ENCODE measurements at regions not wholly inside any gene's neighbourhood (a gene's known extent, or its start where the extent isn't known, plus 50 kb on each side); places are given as distances from the start of the nearest gene placed in this dataset.

DNA sequence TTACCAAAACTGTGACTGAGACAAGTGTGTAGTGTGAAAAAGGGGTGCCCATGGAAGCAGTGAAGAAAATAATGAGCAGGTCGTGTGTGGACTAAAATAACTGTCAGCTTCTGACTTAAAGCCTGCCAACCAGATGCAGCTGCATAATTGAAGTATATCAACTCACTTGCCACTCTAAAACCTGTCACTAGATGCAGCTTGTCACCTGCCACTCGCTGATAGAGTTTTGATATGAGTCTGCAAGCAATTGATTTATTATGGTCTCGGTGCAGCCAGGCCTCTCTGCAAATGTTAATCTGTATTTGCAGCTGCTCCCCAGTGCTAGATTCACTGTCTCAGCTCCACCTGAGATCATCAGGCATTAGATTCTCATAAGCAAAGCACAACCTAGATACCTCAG is 1090.0 kb upstream of the EYS start:
- DNase-seq (ENCODE audit: low spot score), result no peak
- no peaks in the 10 kb centered on the region for H3K9me3 ChIP-seq
- intact Hi-C loops (cut with DNase I), result no loop called here
- no peaks in the 10 kb centered on the region for H3K36me3 ChIP-seq
- WGBS, result 71% methylated on average over 3 of the region's 3 CpGs
- no peaks in the 10 kb centered on the region for H3K27me3 ChIP-seq (replicated peaks; ENCODE audit: insufficient read depth)
- no peak for TF ChIP-seq POLR2A (IDR thresholded peaks at IDR 0.05)
- no peak for TF ChIP-seq POLR2AphosphoS5 (IDR thresholded peaks at IDR 0.05)
- TF ChIP-seq, protein P1, sequence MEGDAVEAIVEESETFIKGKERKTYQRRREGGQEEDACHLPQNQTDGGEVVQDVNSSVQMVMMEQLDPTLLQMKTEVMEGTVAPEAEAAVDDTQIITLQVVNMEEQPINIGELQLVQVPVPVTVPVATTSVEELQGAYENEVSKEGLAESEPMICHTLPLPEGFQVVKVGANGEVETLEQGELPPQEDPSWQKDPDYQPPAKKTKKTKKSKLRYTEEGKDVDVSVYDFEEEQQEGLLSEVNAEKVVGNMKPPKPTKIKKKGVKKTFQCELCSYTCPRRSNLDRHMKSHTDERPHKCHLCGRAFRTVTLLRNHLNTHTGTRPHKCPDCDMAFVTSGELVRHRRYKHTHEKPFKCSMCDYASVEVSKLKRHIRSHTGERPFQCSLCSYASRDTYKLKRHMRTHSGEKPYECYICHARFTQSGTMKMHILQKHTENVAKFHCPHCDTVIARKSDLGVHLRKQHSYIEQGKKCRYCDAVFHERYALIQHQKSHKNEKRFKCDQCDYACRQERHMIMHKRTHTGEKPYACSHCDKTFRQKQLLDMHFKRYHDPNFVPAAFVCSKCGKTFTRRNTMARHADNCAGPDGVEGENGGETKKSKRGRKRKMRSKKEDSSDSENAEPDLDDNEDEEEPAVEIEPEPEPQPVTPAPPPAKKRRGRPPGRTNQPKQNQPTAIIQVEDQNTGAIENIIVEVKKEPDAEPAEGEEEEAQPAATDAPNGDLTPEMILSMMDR (IDR thresholded peaks at IDR 0.05), result no peak
- no peaks in the 10 kb centered on the region for H3K4me1 ChIP-seq (replicated peaks)
- no peak overlapping the region for H3K4me3 ChIP-seq
- H3K27ac ChIP-seq, result no peak overlapping the region

GRCh38 chr6:66788579-66788978 is 1081.6 kb upstream of the EYS start:
- no peaks in the 10 kb centered on the region for H3K4me1 ChIP-seq (replicated peaks)
- intact Hi-C loops (cut with DNase I), result no loop called here
- H3K36me3 ChIP-seq, result no peaks in the 10 kb centered on the region
- H3K9me3 ChIP-seq, result no peaks in the 10 kb centered on the region
- no peak for DNase-seq (ENCODE audit: low spot score)
- 91% methylated on average over 3 of the region's 3 CpGs for WGBS
- H3K27ac ChIP-seq, result no peak overlapping the region
- no peaks in the 10 kb centered on the region for H3K27me3 ChIP-seq (replicated peaks; ENCODE audit: insufficient read depth)
- TF ChIP-seq POLR2A (IDR thresholded peaks at IDR 0.05) (no peak), POLR2AphosphoS5 (IDR thresholded peaks at IDR 0.05) (no peak)
- TF ChIP-seq, protein P1 (IDR thresholded peaks at IDR 0.05), result no peak
- H3K4me3 ChIP-seq, result no peak overlapping the region

GRCh38 chr6:66772800-66773199 is 1065.8 kb upstream of the EYS start:
- Histone ChIP-seq H3K9me3 (no peaks in the 10 kb centered on the region), H3K4me3 (no peak overlapping the region), H3K36me3 (no peaks in the 10 kb centered on the region), H3K27me3 (replicated peaks; ENCODE audit: insufficient read depth) (no peaks in the 10 kb centered on the region), H3K27ac (no peak overlapping the region), H3K4me1 (replicated peaks) (no peaks in the 10 kb centered on the region)
- no peak for DNase-seq (ENCODE audit: low spot score)
- WGBS, result 48% methylated on average over 2 of the region's 2 CpGs
- TF ChIP-seq POLR2A (IDR thresholded peaks at IDR 0.05) (no peak), POLR2AphosphoS5 (IDR thresholded peaks at IDR 0.05) (no peak)
- TF ChIP-seq, protein P1 (IDR thresholded peaks at IDR 0.05), result no peak
- intact Hi-C loops (cut with DNase I), result no loop called here

DNA sequence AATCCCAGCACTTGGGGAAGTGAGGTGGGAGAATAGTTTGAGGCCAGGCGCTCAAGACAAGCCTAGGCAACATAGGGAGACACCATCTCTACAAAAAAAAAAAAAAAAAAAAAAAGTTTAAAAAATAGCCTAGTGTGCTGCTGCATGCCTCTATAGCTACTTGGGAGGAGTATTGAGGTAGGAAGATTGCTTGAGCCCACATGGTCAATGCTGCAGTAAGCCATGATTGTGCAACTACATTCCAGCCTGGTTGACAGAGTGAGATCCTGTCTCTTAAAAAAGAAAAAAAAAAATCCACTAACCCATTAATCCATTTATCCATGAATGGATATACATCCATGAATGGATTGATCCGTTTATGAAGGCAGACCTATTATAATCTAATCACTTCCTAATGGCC is 1064.6 kb upstream of the EYS start:
- no peaks in the 10 kb centered on the region for H3K36me3 ChIP-seq
- intact Hi-C loops (cut with DNase I), result no loop called here
- WGBS, result 74% methylated on average over 2 of the region's 2 CpGs
- H3K27ac ChIP-seq, result no peak overlapping the region
- TF ChIP-seq POLR2A (IDR thresholded peaks at IDR 0.05) (no peak), POLR2AphosphoS5 (IDR thresholded peaks at IDR 0.05) (no peak)
- TF ChIP-seq, protein P1 (IDR thresholded peaks at IDR 0.05), result no peak
- H3K27me3 ChIP-seq (replicated peaks; ENCODE audit: insufficient read depth), result no peaks in the 10 kb centered on the region
- DNase-seq (ENCODE audit: low spot score), result no peak
- H3K4me1 ChIP-seq (replicated peaks), result no peaks in the 10 kb centered on the region
- no peaks in the 10 kb centered on the region for H3K9me3 ChIP-seq
- no peak overlapping the region for H3K4me3 ChIP-seq

GRCh38 chr6:66751630-66752029 is 1044.6 kb upstream of the EYS start:
- TF ChIP-seq POLR2AphosphoS5 (IDR thresholded peaks at IDR 0.05) (no peak), POLR2A (IDR thresholded peaks at IDR 0.05) (no peak)
- TF ChIP-seq, protein P1 (IDR thresholded peaks at IDR 0.05), result no peak
- H3K4me1 ChIP-seq (replicated peaks), result no peaks in the 10 kb centered on the region
- intact Hi-C loops (cut with DNase I), result no loop called here
- no peaks in the 10 kb centered on the region for H3K9me3 ChIP-seq
- DNase-seq (ENCODE audit: low spot score), result no peak
- no peaks in the 10 kb centered on the region for H3K27me3 ChIP-seq (replicated peaks; ENCODE audit: insufficient read depth)
- no peak overlapping the region for H3K27ac ChIP-seq
- H3K4me3 ChIP-seq, result no peak overlapping the region
- H3K36me3 ChIP-seq, result no peaks in the 10 kb centered on the region

All from prostate gland (tissue), 2 donors.